ENCODE measurements at regions not wholly inside any gene's neighbourhood (a gene's known extent, or its start where the extent isn't known, plus 50 kb on each side); places are given as distances from the start of the nearest gene placed in this dataset.

DNA sequence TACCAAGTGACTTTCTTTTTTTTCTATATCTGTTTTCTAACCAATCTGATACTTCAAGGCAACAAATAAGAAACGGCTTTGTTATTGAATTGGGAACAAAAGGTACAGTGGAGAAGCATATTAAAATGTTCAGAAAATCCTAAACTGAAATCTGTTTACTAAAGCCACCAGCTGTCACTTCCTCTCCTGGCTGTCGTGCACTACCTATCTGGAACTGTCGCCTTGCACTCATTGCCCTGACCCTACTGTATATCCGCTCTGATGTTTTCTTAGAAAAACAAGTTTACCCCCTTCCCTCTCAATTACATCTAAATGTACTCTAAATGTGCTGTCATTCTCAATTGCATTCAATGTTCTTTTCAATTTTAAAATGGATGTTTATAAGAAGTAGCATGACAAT is 439.8 kb upstream of the ARRDC4 start:
- Histone ChIP-seq H3K9ac (ENCODE audit: insufficient read depth in 1 of 2, low read length in 2 of 2) (no peak overlapping the region), H3K4me3 (no peak overlapping the region), H3K27ac (ENCODE audit: low read depth in 1 of 2, low read length in 1 of 2) (peak overlapping the region in 1 of 2 donors; percentile 30), H3K27me3 (ENCODE audit: control insufficient read depth in 3 of 3, insufficient read depth in 3 of 3, low read length in 2 of 3) (no peaks in the 10 kb centered on the region), H3K36me3 (ENCODE audit: control insufficient read depth in 4 of 4, insufficient read depth in 4 of 4, low read length in 4 of 4) (no peaks in the 10 kb centered on the region), H3K4me1 (ENCODE audit: control insufficient read depth in 5 of 5, insufficient read depth in 5 of 5, low read length in 5 of 5) (peaks cover 0 to 6% (median 2%) of the 10 kb centered on the region in 5 donors), H3K9me3 (ENCODE audit: control insufficient read depth in 4 of 4, insufficient read depth in 3 of 4, low read length in 3 of 4) (peaks cover 0 to 4% (median 0%) of the 10 kb centered on the region in 4 donors)
- WGBS, 2 donors = 59 to 68% methylated on average over 4 of the region's 4 CpGs
- TF ChIP-seq, protein P1, sequence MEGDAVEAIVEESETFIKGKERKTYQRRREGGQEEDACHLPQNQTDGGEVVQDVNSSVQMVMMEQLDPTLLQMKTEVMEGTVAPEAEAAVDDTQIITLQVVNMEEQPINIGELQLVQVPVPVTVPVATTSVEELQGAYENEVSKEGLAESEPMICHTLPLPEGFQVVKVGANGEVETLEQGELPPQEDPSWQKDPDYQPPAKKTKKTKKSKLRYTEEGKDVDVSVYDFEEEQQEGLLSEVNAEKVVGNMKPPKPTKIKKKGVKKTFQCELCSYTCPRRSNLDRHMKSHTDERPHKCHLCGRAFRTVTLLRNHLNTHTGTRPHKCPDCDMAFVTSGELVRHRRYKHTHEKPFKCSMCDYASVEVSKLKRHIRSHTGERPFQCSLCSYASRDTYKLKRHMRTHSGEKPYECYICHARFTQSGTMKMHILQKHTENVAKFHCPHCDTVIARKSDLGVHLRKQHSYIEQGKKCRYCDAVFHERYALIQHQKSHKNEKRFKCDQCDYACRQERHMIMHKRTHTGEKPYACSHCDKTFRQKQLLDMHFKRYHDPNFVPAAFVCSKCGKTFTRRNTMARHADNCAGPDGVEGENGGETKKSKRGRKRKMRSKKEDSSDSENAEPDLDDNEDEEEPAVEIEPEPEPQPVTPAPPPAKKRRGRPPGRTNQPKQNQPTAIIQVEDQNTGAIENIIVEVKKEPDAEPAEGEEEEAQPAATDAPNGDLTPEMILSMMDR (IDR thresholded peaks at IDR 0.05; ENCODE audit: control extremely low read depth, extremely low read depth) = no peak
- DNase-seq (peak in 2 of 3 donors; percentile 6 to 19), ATAC-seq (ENCODE audit: insufficient read depth, low FRiP score) (no peak)

DNA sequence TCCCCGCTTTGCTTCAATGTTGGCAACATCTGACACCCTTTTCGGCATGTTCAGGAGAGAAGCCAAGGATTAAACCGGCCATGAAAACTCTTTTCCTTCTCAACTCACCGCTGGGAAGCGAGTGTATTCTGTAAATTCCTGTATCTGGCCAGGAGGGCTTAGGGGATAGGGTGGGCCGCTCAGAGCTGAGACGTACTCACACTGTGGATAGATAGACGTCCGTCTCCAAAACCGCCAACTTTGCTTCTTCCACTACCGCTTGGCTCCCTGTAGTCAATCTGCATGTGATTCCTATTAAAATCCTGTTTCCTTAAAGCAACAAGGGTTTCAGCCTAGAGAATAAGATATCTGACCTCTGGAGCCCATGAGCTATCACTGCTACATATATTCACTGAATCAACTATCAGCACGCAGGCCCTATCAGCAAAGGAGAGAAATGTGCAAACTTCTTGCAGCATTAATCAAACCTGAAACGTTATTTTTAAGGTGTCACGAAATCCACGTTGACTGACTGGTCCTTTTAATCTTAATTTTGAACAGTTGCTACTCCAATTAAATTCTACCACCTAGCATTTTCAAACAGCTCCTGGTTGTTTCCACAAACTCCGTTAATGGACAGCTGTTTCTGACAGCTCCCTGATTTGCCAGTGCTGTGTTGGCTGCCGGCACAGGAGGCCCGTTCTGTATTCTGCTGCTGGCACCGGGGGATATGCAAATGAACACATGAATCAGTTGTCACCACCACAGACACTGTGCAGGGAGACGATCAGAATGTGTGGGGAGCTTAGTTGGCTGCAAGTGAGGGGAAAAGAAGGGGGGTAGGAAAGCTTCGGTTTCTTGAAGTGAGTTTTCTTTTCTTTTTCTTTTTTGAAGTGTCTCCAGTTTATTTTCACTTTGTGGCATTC is 438.9 kb upstream of the ARRDC4 start:
- Histone ChIP-seq H3K9ac (ENCODE audit: insufficient read depth in 1 of 2, low read length in 2 of 2) (no peak overlapping the region), H3K4me3 (no peak overlapping the region), H3K27me3 (ENCODE audit: control insufficient read depth in 3 of 3, insufficient read depth in 3 of 3, low read length in 2 of 3) (no peaks in the 10 kb centered on the region), H3K4me1 (ENCODE audit: control insufficient read depth in 5 of 5, insufficient read depth in 5 of 5, low read length in 5 of 5) (peaks cover 0 to 7% (median 2%) of the 10 kb centered on the region in 5 donors), H3K27ac (ENCODE audit: low read depth in 1 of 2, low read length in 1 of 2) (peak overlapping the region in 1 of 2 donors; percentile 92), H3K36me3 (ENCODE audit: control insufficient read depth in 4 of 4, insufficient read depth in 4 of 4, low read length in 4 of 4) (no peaks in the 10 kb centered on the region), H3K9me3 (ENCODE audit: control insufficient read depth in 4 of 4, insufficient read depth in 3 of 4, low read length in 3 of 4) (peaks cover 0 to 4% (median 0%) of the 10 kb centered on the region in 4 donors)
- DNase-seq = peak in 2 of 3 donors; percentile 15 to 27
- 57 to 61% methylated on average over 21 of the region's 21 CpGs for WGBS, 2 donors
- no peak for ATAC-seq (ENCODE audit: insufficient read depth, low FRiP score)
- TF ChIP-seq, protein P1 (IDR thresholded peaks at IDR 0.05; ENCODE audit: control extremely low read depth, extremely low read depth) = no peak

DNA sequence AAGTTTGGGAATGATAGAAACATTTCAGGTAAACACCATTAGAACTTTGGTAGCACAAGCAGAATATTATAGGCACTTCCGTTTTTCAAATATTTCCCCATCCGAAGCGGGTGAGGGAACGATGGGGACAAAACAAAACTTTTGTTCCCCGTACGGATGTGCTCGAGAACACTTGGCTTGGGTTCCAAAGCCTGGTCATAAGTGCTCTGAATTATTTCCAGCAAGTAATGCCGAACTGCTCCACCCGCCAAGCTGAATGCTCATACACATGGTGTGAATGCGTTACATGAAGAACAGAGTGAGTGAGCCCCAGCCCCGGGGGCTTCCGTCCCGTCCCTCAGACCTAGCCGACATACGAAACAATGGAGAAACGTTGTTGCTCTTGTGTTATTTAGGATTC is 438.2 kb upstream of the ARRDC4 start:
- TF ChIP-seq, protein P1 (IDR thresholded peaks at IDR 0.05; ENCODE audit: control extremely low read depth, extremely low read depth) = no peak
- peaks cover 0 to 7% (median 2%) of the 10 kb centered on the region in 5 donors for H3K4me1 ChIP-seq (ENCODE audit: control insufficient read depth in 5 of 5, insufficient read depth in 5 of 5, low read length in 5 of 5)
- H3K36me3 ChIP-seq (ENCODE audit: control insufficient read depth in 4 of 4, insufficient read depth in 4 of 4, low read length in 4 of 4) = no peaks in the 10 kb centered on the region
- H3K9ac ChIP-seq (ENCODE audit: insufficient read depth in 1 of 2, low read length in 2 of 2) = peak overlapping the region in 1 of 2 donors; percentile 23
- DNase-seq (peak in 2 of 3 donors; percentile 5 to 44), ATAC-seq (ENCODE audit: insufficient read depth, low FRiP score) (no peak)
- H3K9me3 ChIP-seq (ENCODE audit: control insufficient read depth in 4 of 4, insufficient read depth in 3 of 4, low read length in 3 of 4) = peaks cover 0 to 4% (median 0%) of the 10 kb centered on the region in 4 donors
- H3K27ac ChIP-seq (ENCODE audit: low read depth in 1 of 2, low read length in 1 of 2) = peak overlapping the region in 1 of 2 donors; percentile 92
- no peaks in the 10 kb centered on the region for H3K27me3 ChIP-seq (ENCODE audit: control insufficient read depth in 3 of 3, insufficient read depth in 3 of 3, low read length in 2 of 3)
- 81 to 84% methylated on average over 16 of the region's 16 CpGs for WGBS, 2 donors
- no peak overlapping the region for H3K4me3 ChIP-seq

All from lung (tissue), 11 donors.